K562 (cell line): ENCODE measurements at regions not wholly inside any gene's neighbourhood (a gene's known extent, or its start where the extent isn't known, plus 50 kb on each side); places are given as distances from the start of the nearest gene placed in this dataset.

Experiments used
- ATAC-seq: fragments of 200-7000 bp; cut with Tn5 transposase; 3 replicates; pipeline ENCODE4 v1.9.1; 2020; ENCODE audit warnings: moderate library complexity
- BruUV-seq: library from RNA; stranded (reverse); fragments of 400-500 nt; replicated peaks from 2 replicates; lab custom pipeline; 2021; lab: Mats Ljungman, UMichigan
- CTCF ChIA-PET: fragments of 300-600 bp; formaldehyde crosslinking; extraction: SDS; loops from one replicate; lab custom pipeline; 2021; ENCODE audit warnings: low intra/inter-chr PET ratio; lab: Yijun Ruan, JAX
- POLR2A ChIA-PET: fragments of 300-600, 350-650 bp; sonication (Branson Sonifier 250); formaldehyde crosslinking; extraction: SDS; loops from one replicate; lab custom pipeline; 2021; ENCODE audit warnings: antibody characterized with exemption, inconsistent platforms; lab: Yijun Ruan, JAX
- DNase-seq, 4 experiments: peaks; one replicate each; pipeline versions ENCODE4 v3.0.0 to v3.0.0-alpha.2; 2011 to 2018; ENCODE audit warnings: low spot score in 3 of 4, mixed read lengths in 3 of 4; ENCODE audit errors: extremely low read depth in 1 of 4
- FAIRE-seq: peaks from 2 replicates; lab custom pipeline; 2011; peaks lifted over from hg19 to GRCh38; lab: Jason Lieb, UNC
- H2AFZ ChIP-seq: 2 replicates; pipeline ENCODE4 v1.6.0; 2011; ENCODE audit warnings: low read depth, low read length, control low read depth, inconsistent platforms
- H3K27ac ChIP-seq: fragments of 200-600 bp; 3 replicates; pipeline ENCODE4 v1.8.0; 2011; ENCODE audit warnings: low read depth, mild to moderate bottlenecking, control low read depth, inconsistent platforms, low read length, moderate library complexity, mixed read lengths; ENCODE audit errors: extremely low read depth
- H3K27me3 ChIP-seq, 2 experiments: fragments of 300-600 bp in 1 of 2; 2 replicates in 1 of 2; 3 replicates in 1 of 2; pipeline versions ENCODE4 v1.6.0 to v1.8.0; 2011; ENCODE audit warnings: inconsistent platforms in 2 of 2, low read length in 2 of 2, mild to moderate bottlenecking in 1 of 2, mixed read lengths in 1 of 2, moderate library complexity in 1 of 2; ENCODE audit not compliant: control insufficient read depth in 2 of 2, insufficient read depth in 2 of 2
- H3K36me3 ChIP-seq: fragments of 300-600 bp; 3 replicates; pipeline ENCODE4 v1.8.0; 2011; ENCODE audit warnings: mild to moderate bottlenecking, low read length, inconsistent platforms; ENCODE audit not compliant: control insufficient read depth, insufficient read depth
- H3K4me1 ChIP-seq, 2 experiments: fragments of 200-600 bp in 1 of 2; replicated peaks in 1 of 2; 2 replicates in 1 of 2; 3 replicates in 1 of 2; pipeline versions ENCODE4 v1.5.1 to v1.8.0; 2011; ENCODE audit warnings: inconsistent platforms in 2 of 2, low read length in 2 of 2, mild to moderate bottlenecking in 1 of 2, mixed read lengths in 1 of 2, moderate library complexity in 1 of 2; ENCODE audit not compliant: control insufficient read depth in 2 of 2, insufficient read depth in 2 of 2
- H3K4me2 ChIP-seq: 2 replicates; pipeline ENCODE4 v1.6.1; 2011; ENCODE audit warnings: low read length, control low read depth, inconsistent platforms, mixed read lengths; ENCODE audit not compliant: insufficient read depth
- H3K4me3 ChIP-seq: fragments of 200-600 bp; sonication (generic), shearing (Covaris generic); 2 replicates; pipeline ENCODE4 v1.5.1; 2016; ENCODE audit warnings: control low read depth, inconsistent platforms
- H3K79me2 ChIP-seq: fragments of 200-600 bp; 3 replicates; pipeline ENCODE4 v1.8.0; 2011; ENCODE audit warnings: low read length, inconsistent platforms; ENCODE audit not compliant: control insufficient read depth, insufficient read depth
- H3K9ac ChIP-seq, 2 experiments: 2 replicates each; pipeline versions ENCODE4 v1.6.0 to v1.6.1; 2011; ENCODE audit warnings: low read depth in 2 of 2, low read length in 2 of 2, control low read depth in 1 of 2, inconsistent platforms in 1 of 2, mild to moderate bottlenecking in 1 of 2, mixed read lengths in 1 of 2; ENCODE audit not compliant: insufficient read depth in 1 of 2
- H3K9me1 ChIP-seq: one replicate; pipeline ENCODE4 v1.6.0; 2011; ENCODE audit warnings: inconsistent platforms, mild to moderate bottlenecking, low read length, moderate library complexity; ENCODE audit not compliant: control insufficient read depth, insufficient read depth
- H3K9me3 ChIP-seq: replicated peaks from 2 replicates; pipeline ENCODE4 v1.5.1; 2011; ENCODE audit warnings: low read depth, low read length, inconsistent platforms; ENCODE audit not compliant: control insufficient read depth, insufficient read depth
- H4K20me1 ChIP-seq: replicated peaks from 2 replicates; pipeline ENCODE4 v1.6.1; 2011; ENCODE audit warnings: low read length, inconsistent platforms, mixed read lengths; ENCODE audit not compliant: control insufficient read depth, insufficient read depth
- GTF2A2 ChIP-seq: IDR thresholded peaks from 2 replicates; pipeline ENCODE4 v1.6.1; 2016; ENCODE audit warnings: mild to moderate bottlenecking, missing genetic modification characterization, missing compliant biosample characterization
- KAT8 ChIP-seq: fragments of 450-650 bp; IDR thresholded peaks from 2 replicates; pipeline ENCODE4 v1.6.1; 2016; ENCODE audit warnings: low read depth, mild to moderate bottlenecking
- MEIS2 ChIP-seq: fragments of 450-650 bp; IDR thresholded peaks from 2 replicates; pipeline ENCODE4 v1.6.1; 2014; ENCODE audit warnings: mild to moderate bottlenecking; ENCODE audit not compliant: partially characterized antibody
- MYNN ChIP-seq, 2 experiments: sonication (generic); formaldehyde crosslinking in 1 of 2; IDR thresholded peaks; 2 replicates each; pipeline versions ENCODE4 v1.5.0 to v1.6.1; 2016 to 2020; ENCODE audit warnings: antibody characterized with exemption in 1 of 2, missing genetic modification reagents in 1 of 2
- RBM39 ChIP-seq: fragments of 200-400 bp; formaldehyde crosslinking; optimal IDR thresholded peaks from 2 replicates; pipeline ENCODE3; 2018; ENCODE audit warnings: low read depth, low read length
- SAP30 ChIP-seq: fragments of 200-600 bp; sonication (generic); IDR thresholded peaks from 2 replicates; pipeline ENCODE4 v1.6.1; 2012; ENCODE audit warnings: borderline replicate concordance, low read depth, mild to moderate bottlenecking, moderate library complexity, low read length, control low read depth, inconsistent platforms; ENCODE audit not compliant: insufficient read depth, poor library complexity, severe bottlenecking
- SNIP1 ChIP-seq: fragments of 450-650 bp; IDR thresholded peaks from 2 replicates; pipeline ENCODE4 v1.7.1; 2017; ENCODE audit warnings: low read depth, mild to moderate bottlenecking
- TFE3 ChIP-seq: fragments of 450-650 bp; formaldehyde crosslinking; IDR thresholded peaks from 2 replicates; pipeline ENCODE4 v1.4.0; 2020; ENCODE audit warnings: mild to moderate bottlenecking, mixed read lengths
- ZBTB26 ChIP-seq: fragments of 450-650 bp; formaldehyde crosslinking; IDR thresholded peaks from 2 replicates; pipeline ENCODE4 v1.4.0; 2022; ENCODE audit warnings: missing genetic modification characterization
- ZFP1 ChIP-seq: fragments of 450-650 bp; formaldehyde crosslinking; IDR thresholded peaks from 2 replicates; pipeline ENCODE4 v1.4.0; 2020; ENCODE audit warnings: mild to moderate bottlenecking, mixed read lengths
- ZNF347 ChIP-seq: fragments of 450-650 bp; formaldehyde crosslinking; IDR thresholded peaks from 2 replicates; pipeline ENCODE4 v1.4.0; 2020; ENCODE audit warnings: low read depth, mild to moderate bottlenecking, moderate library complexity
- ZNF518B ChIP-seq: fragments of 250-450 bp; sonication (Bioruptor Pico); IDR thresholded peaks from 2 replicates; pipeline ENCODE4 v1.5.0; 2021; ENCODE audit warnings: mild to moderate bottlenecking, moderate library complexity
- ZNF644 ChIP-seq: fragments of 200-800 bp; sonication (Bioruptor generic); IDR thresholded peaks from 2 replicates; pipeline ENCODE4 v1.6.1; 2016; ENCODE audit warnings: low read depth, missing genetic modification characterization, missing compliant biosample characterization
- ZSCAN32 ChIP-seq: fragments of 450-650 bp; formaldehyde crosslinking; IDR thresholded peaks from 2 replicates; pipeline ENCODE4 v1.4.0; 2020; ENCODE audit warnings: mild to moderate bottlenecking, moderate library complexity
- WGBS: fragments of 100-300 bp; shearing (Covaris generic); methylation state at CpG from one replicate; pipeline ENCODE4 v1.1.6; 2016; ENCODE audit warnings: low coverage, mixed read lengths; ENCODE audit not compliant: insufficient coverage; ENCODE audit errors: missing lambda C conversion rate; 5-methylcytosine and 5-hydroxymethylcytosine counted together
- in situ Hi-C: fragments of 300-500 bp; cut with MboI; formaldehyde crosslinking; loops from 4 replicates; pipeline ENCODE4 v1.15.0; 2018; ENCODE audit warnings: inconsistent platforms, mixed read lengths
- intact Hi-C: fragments of 100-400 bp; cut with micrococcal nuclease; formaldehyde crosslinking; loops from 2 replicates; pipeline ENCODE4 v1.14.2; 2022

- TF ChIP-seq ZNF644 (tag) = no peak
- no peak for TF ChIP-seq GTF2A2
- no peak for TF ChIP-seq MEIS2
These were observed 331.6 kb upstream of the DUSP10 start (continued) for GRCh38 chr1:222073307-222073995.

- Histone ChIP-seq H3K9ac (no peak overlapping the region), H3K4me1 (no peaks in the 10 kb centered on the region), H3K4me2 (no peak overlapping the region), H3K27me3 (no peaks in the 10 kb centered on the region), H3K36me3 (no peaks in the 10 kb centered on the region), H3K9me3 (no peaks in the 10 kb centered on the region; the same call in 1 of the 2 replicates), H3K79me2 (no peaks in the 10 kb centered on the region), H3K27ac (no peak overlapping the region), H3K9me1 (no peaks in the 10 kb centered on the region), H3K4me3 (no peak overlapping the region), H2AFZ (no peak overlapping the region), H4K20me1 (no peaks in the 10 kb centered on the region)
- no TSS peak for BruUV-seq
- in situ Hi-C loops (no loop called here), intact Hi-C loops (no loop called here)
- POLR2A ChIA-PET = no interaction called here
- no peak for DNase-seq
- WGBS = 1% methylated on average over 5 of the region's 5 CpGs
- no peak for ATAC-seq
- FAIRE-seq = no peak
- CTCF ChIA-PET = no interaction called here
- TF ChIP-seq ZBTB26 (no peak), KAT8 (no peak), MYNN (IDR thresholded peaks at IDR 0.05) (no peak), MYNN (CRISPR knock-in tag; IDR thresholded peaks at IDR 0.05) (no peak), TFE3 (CRISPR knock-in tag) (no peak), ZSCAN32 (no peak), SAP30 (no peak), ZNF518B (CRISPR knock-in tag) (no peak), RBM39 (no peak), SNIP1 (no peak), ZFP1 (CRISPR knock-in tag) (no peak), ZNF347 (CRISPR knock-in tag) (no peak)
These were observed 329.5 kb upstream of the DUSP10 start for GRCh38 chr1:222071387-222071786.
